CD4-positive, alpha-beta T cell (primary cell): ENCODE measurements at regions not wholly inside any gene's neighbourhood (a gene's known extent, or its start where the extent isn't known, plus 50 kb on each side); places are given as distances from the start of the nearest gene placed in this dataset.

Source experiments
- ATAC-seq: fragments of 200-7000 bp; cut with Tn5 transposase; one replicate; pipeline ENCODE4 v1.10.0; 2022; ENCODE audit warnings: mild to moderate bottlenecking; ENCODE audit not compliant: poor library complexity
- CTCF ChIA-PET: fragments of 350-600 bp; sonication (Branson Sonifier 250); formaldehyde crosslinking; loops from one replicate; lab custom pipeline; 2021; ENCODE audit warnings: antibody characterized with exemption, inconsistent platforms; lab: Charles Lee
- POLR2A ChIA-PET: fragments of 350-600 bp; sonication (Branson Sonifier 250); formaldehyde crosslinking; loops from one replicate; lab custom pipeline; 2021; ENCODE audit warnings: antibody characterized with exemption, inconsistent platforms; lab: Charles Lee
- DNase-seq, 14 experiments: peaks; one replicate each; pipeline ENCODE4 v3.0.0-alpha.2; 2013 to 2020; ENCODE audit warnings: mixed read lengths in 2 of 14
- H3K27ac ChIP-seq, 2 donors: one replicate each; pipeline versions ENCODE4 v1.5.1 to v1.7.0; 2013; ENCODE audit warnings: low read length in 2 of 2, low read depth in 1 of 2, mild to moderate bottlenecking in 1 of 2
- H3K27me3 ChIP-seq, 2 experiments: 1 replicate in 1 of 2; 2 replicates in 1 of 2; pipeline versions ENCODE4 v1.6.1 to v1.7.0; 2013; ENCODE audit warnings: low read length in 2 of 2, control low read depth in 1 of 2, mild to moderate bottlenecking in 1 of 2, moderate library complexity in 1 of 2; ENCODE audit not compliant: insufficient read depth in 2 of 2, control insufficient read depth in 1 of 2
- H3K36me3 ChIP-seq: one replicate; pipeline ENCODE4 v1.6.1; 2013; ENCODE audit warnings: low read length, control low read depth; ENCODE audit not compliant: insufficient read depth
- H3K4me1 ChIP-seq: one replicate; pipeline ENCODE4 v1.6.1; 2013; ENCODE audit warnings: low read length, control low read depth; ENCODE audit not compliant: insufficient read depth
- H3K4me3 ChIP-seq: one replicate; pipeline ENCODE4 v1.5.1; 2013; ENCODE audit warnings: mild to moderate bottlenecking, low read length, moderate library complexity
- H3K9me3 ChIP-seq, 2 experiments: 1 replicate in 1 of 2; 2 replicates in 1 of 2; pipeline versions ENCODE4 v1.6.1 to v1.7.0; 2013; ENCODE audit warnings: low read length in 2 of 2, mild to moderate bottlenecking in 2 of 2, control low read depth in 1 of 2, moderate library complexity in 1 of 2; ENCODE audit not compliant: control insufficient read depth in 1 of 2, insufficient read depth in 1 of 2
- H3K27ac Mint-ChIP-seq: one replicate; pipeline ENCODE4 v1.8.0; 2020; ENCODE audit warnings: mixed read lengths
- H3K27me3 Mint-ChIP-seq: one replicate; pipeline ENCODE4 v1.8.0; 2021; ENCODE audit warnings: mixed read lengths
- H3K36me3 Mint-ChIP-seq: one replicate; pipeline ENCODE4 v1.8.0; 2021; ENCODE audit warnings: low read depth, mixed read lengths
- H3K4me1 Mint-ChIP-seq: one replicate; pipeline ENCODE4 v1.8.0; 2021; ENCODE audit warnings: low read depth, mixed read lengths
- H3K4me3 Mint-ChIP-seq: one replicate; pipeline ENCODE4 v1.8.0; 2020; ENCODE audit warnings: mild to moderate bottlenecking, mixed read lengths
- H3K9me3 Mint-ChIP-seq: one replicate; pipeline ENCODE4 v1.8.0; 2020; ENCODE audit warnings: mixed read lengths
- CTCF ChIP-seq: fragments of 200-600 bp; IDR thresholded peaks from one replicate; pipeline ENCODE4 v1.8.0; 2022; ENCODE audit warnings: antibody characterized with exemption, mild to moderate bottlenecking
- intact Hi-C, 2 experiments: fragments of 100-400 bp; cut with DNase I in 1 of 2; cut with micrococcal nuclease in 1 of 2; formaldehyde crosslinking; loops; one replicate each; pipeline versions ENCODE4 v1.15.1 to v1.9.0; 2023 to 2025; cut with DNase I, micrococcal nuclease

- no peak overlapping the region for H3K27ac Mint-ChIP-seq
- H3K9me3 ChIP-seq = no peaks in the 10 kb centered on the region
- H3K36me3 ChIP-seq = no peaks in the 10 kb centered on the region
- DNase-seq = no peak
- no peaks in the 10 kb centered on the region for H3K27me3 Mint-ChIP-seq
- no peaks in the 10 kb centered on the region for H3K4me1 Mint-ChIP-seq
- no peak for TF ChIP-seq CTCF
- H3K4me3 ChIP-seq = no peak overlapping the region
- ChIA-PET POLR2A (no interaction called here), CTCF (no interaction called here)
- H3K27me3 ChIP-seq = no peaks in the 10 kb centered on the region
- no peaks in the 10 kb centered on the region for H3K4me1 ChIP-seq
- ATAC-seq = no peak
- intact Hi-C loops = no loop called here
- H3K4me3 Mint-ChIP-seq = no peak overlapping the region
- H3K36me3 Mint-ChIP-seq = no peaks in the 10 kb centered on the region
- H3K27ac ChIP-seq = no peak overlapping the region
- H3K9me3 Mint-ChIP-seq = no peaks in the 10 kb centered on the region
Measured at GRCh38 chr11:45513821-45514340, 151.5 kb downstream of the CHST1 start.

- intact Hi-C loops = no loop called here
- CTCF ChIA-PET = no interaction called here
Measured at GRCh38 chr11:45512471-45513148, 152.8 kb downstream of the CHST1 start.

GRCh38 chr11:45511566-45511965 is 153.9 kb downstream of the CHST1 start:
- Histone ChIP-seq H3K4me3 (no peak overlapping the region), H3K27me3 (no peaks in the 10 kb centered on the region), H3K36me3 (no peaks in the 10 kb centered on the region), H3K9me3 (no peaks in the 10 kb centered on the region), H3K4me1 (no peaks in the 10 kb centered on the region), H3K27ac (no peak overlapping the region)
- Mint-ChIP-seq H3K4me3 (no peak overlapping the region), H3K4me1 (no peaks in the 10 kb centered on the region), H3K27me3 (no peaks in the 10 kb centered on the region), H3K9me3 (no peaks in the 10 kb centered on the region), H3K36me3 (no peaks in the 10 kb centered on the region), H3K27ac (no peak overlapping the region)
- ATAC-seq (no peak), DNase-seq (no peak)
- POLR2A ChIA-PET = no interaction called here
- CTCF ChIA-PET = no interaction called here
- TF ChIP-seq CTCF = no peak
- intact Hi-C loops = no loop called here

More at GRCh38 chr11:45512471-45513148, 152.8 kb downstream of the CHST1 start:
- Histone ChIP-seq H3K4me1 (no peaks in the 10 kb centered on the region), H3K36me3 (no peaks in the 10 kb centered on the region), H3K27ac (no peak overlapping the region), H3K4me3 (no peak overlapping the region), H3K9me3 (no peaks in the 10 kb centered on the region), H3K27me3 (no peaks in the 10 kb centered on the region)
- Mint-ChIP-seq H3K36me3 (no peaks in the 10 kb centered on the region), H3K27me3 (no peaks in the 10 kb centered on the region), H3K4me3 (no peak overlapping the region), H3K9me3 (no peaks in the 10 kb centered on the region), H3K4me1 (no peaks in the 10 kb centered on the region), H3K27ac (no peak overlapping the region)
- POLR2A ChIA-PET = no interaction called here
- no peak for ATAC-seq
- DNase-seq = no peak
- no peak for TF ChIP-seq CTCF
